ENCODE measurements at regions not wholly inside any gene's neighbourhood (a gene's known extent, or its start where the extent isn't known, plus 50 kb on each side); places are given as distances from the start of the nearest gene placed in this dataset.

DNA sequence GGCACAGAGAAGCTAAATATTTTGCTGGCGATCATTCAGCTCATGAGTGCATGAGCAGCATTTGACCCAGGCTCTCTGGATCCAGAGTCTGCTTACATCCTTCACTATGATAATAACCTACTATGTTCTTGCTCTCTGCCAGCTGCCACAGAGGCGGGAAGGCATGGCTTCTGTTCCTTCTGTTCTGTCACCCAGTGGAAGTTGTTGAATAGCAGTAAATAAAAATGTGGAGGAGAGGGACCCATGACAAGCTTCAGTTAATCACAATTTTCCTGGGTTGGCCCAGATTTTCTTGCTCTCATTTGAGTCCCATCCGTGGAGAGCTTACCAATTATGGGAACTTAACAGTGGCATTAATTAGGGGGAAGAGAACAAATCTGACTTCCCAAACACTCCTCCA, 250.1 kb upstream of the NOCT start:
- no peaks in the 10 kb centered on the region for H3K36me3 ChIP-seq (ENCODE audit: control insufficient read depth in 2 of 2, extremely low read depth in 1 of 2, insufficient read depth in 2 of 2, low read length in 2 of 2)

DNA sequence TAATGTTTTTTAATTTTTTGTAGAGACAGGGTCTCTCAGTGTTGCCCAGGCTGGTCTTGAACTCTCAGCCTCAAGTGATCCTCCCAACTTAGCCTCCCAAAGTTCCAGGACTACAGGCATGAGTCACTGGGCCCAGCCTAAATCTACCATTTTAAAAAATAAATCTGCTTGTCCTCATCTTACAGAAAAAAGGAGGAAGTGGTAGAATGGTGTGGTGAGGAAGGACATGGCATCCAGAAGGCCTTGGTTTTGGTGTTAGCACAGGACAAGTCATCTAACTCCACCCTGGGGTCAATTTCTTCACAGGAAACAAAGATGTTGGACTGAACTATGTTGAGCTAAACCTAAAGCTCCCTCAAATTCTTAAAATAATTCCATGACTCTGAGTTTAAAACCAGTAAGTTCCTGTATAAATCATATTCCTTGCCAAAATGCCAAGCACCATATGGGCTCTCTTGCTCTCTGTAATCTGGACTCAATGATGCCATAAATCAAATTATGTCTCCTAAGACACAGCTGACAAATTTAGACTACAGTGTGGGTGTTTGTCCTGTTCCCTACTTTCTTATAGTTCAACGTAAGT, 253.9 kb upstream of the NOCT start:
- no peaks in the 10 kb centered on the region for H3K4me1 ChIP-seq (ENCODE audit: control insufficient read depth, extremely low read depth, insufficient read depth, low read length)
- H3K9me3 ChIP-seq (ENCODE audit: control insufficient read depth, low read depth, low read length) = no peaks in the 10 kb centered on the region
- H3K27ac ChIP-seq (ENCODE audit: control insufficient read depth, insufficient read depth, low read length) = no peak overlapping the region
- no peaks in the 10 kb centered on the region for H3K36me3 ChIP-seq (ENCODE audit: control insufficient read depth in 2 of 2, extremely low read depth in 1 of 2, insufficient read depth in 2 of 2, low read length in 2 of 2)
- no peaks in the 10 kb centered on the region for H3K27me3 ChIP-seq (ENCODE audit: control insufficient read depth, extremely low read depth, insufficient read depth, low read length)
- DNase-seq (ENCODE audit: low read depth, low spot score) (no peak), FAIRE-seq (no peak)
- no peak overlapping the region for H3K9ac ChIP-seq (ENCODE audit: control insufficient read depth, extremely low read depth, insufficient read depth, low read length)
- no peaks in the 10 kb centered on the region for H3K79me2 ChIP-seq (ENCODE audit: control insufficient read depth, insufficient read depth, low read length)
- H3K9me1 ChIP-seq (ENCODE audit: control insufficient read depth, extremely low read depth, insufficient read depth, low read length) = no peaks in the 10 kb centered on the region
- dilution Hi-C loops (cut with MboI; ENCODE audit: extremely low pct_ligation_motif_present, low sequenced_read_pairs) = no loop called here
- H3K4me2 ChIP-seq (ENCODE audit: control insufficient read depth, extremely low read depth, insufficient read depth, low read depth, low read length) = no peak overlapping the region
- H2AFZ ChIP-seq (ENCODE audit: control insufficient read depth, low read length) = no peak overlapping the region
- no peak for TF ChIP-seq CTCF (optimal IDR thresholded peaks at IDR 0.05 in 1 of 3, IDR thresholded peaks at IDR 0.05 in 1 of 3, conservative IDR thresholded peaks at IDR 0.05 in 1 of 3; ENCODE audit: extremely low read depth in 1 of 3, insufficient read depth in 2 of 3, low read length in 3 of 3)
- no peak for TF ChIP-seq EZH2 (IDR thresholded peaks at IDR 0.05; ENCODE audit: low read length)
- no peaks in the 10 kb centered on the region for H4K20me1 ChIP-seq (ENCODE audit: control insufficient read depth, extremely low read depth, insufficient read depth, low read length)
- H3K4me3 ChIP-seq (ENCODE audit: control insufficient read depth in 2 of 3, extremely low read depth in 1 of 3, insufficient read depth in 2 of 3, low read depth in 1 of 3, low read length in 3 of 3) = no peak overlapping the region

More for the DNA sequence above, 250.1 kb upstream of the NOCT start:
- dilution Hi-C loops (cut with MboI; ENCODE audit: extremely low pct_ligation_motif_present, low sequenced_read_pairs) = no loop called here
- Histone ChIP-seq H3K4me2 (ENCODE audit: control insufficient read depth, extremely low read depth, insufficient read depth, low read depth, low read length) (no peak overlapping the region), H3K9me3 (ENCODE audit: control insufficient read depth, low read depth, low read length) (no peaks in the 10 kb centered on the region), H2AFZ (ENCODE audit: control insufficient read depth, low read length) (no peak overlapping the region), H3K4me1 (ENCODE audit: control insufficient read depth, extremely low read depth, insufficient read depth, low read length) (no peaks in the 10 kb centered on the region), H3K27ac (ENCODE audit: control insufficient read depth, insufficient read depth, low read length) (no peak overlapping the region), H4K20me1 (ENCODE audit: control insufficient read depth, extremely low read depth, insufficient read depth, low read length) (no peaks in the 10 kb centered on the region), H3K79me2 (ENCODE audit: control insufficient read depth, insufficient read depth, low read length) (no peaks in the 10 kb centered on the region), H3K9me1 (ENCODE audit: control insufficient read depth, extremely low read depth, insufficient read depth, low read length) (no peaks in the 10 kb centered on the region), H3K9ac (ENCODE audit: control insufficient read depth, extremely low read depth, insufficient read depth, low read length) (no peak overlapping the region), H3K27me3 (ENCODE audit: control insufficient read depth, extremely low read depth, insufficient read depth, low read length) (no peaks in the 10 kb centered on the region), H3K4me3 (ENCODE audit: control insufficient read depth in 2 of 3, extremely low read depth in 1 of 3, insufficient read depth in 2 of 3, low read depth in 1 of 3, low read length in 3 of 3) (no peak overlapping the region)
- TF ChIP-seq EZH2 (IDR thresholded peaks at IDR 0.05; ENCODE audit: low read length) = no peak
- no peak for TF ChIP-seq CTCF (optimal IDR thresholded peaks at IDR 0.05 in 1 of 3, IDR thresholded peaks at IDR 0.05 in 1 of 3, conservative IDR thresholded peaks at IDR 0.05 in 1 of 3; ENCODE audit: extremely low read depth in 1 of 3, insufficient read depth in 2 of 3, low read length in 3 of 3)
- FAIRE-seq (no peak), DNase-seq (ENCODE audit: low read depth, low spot score) (no peak)
